ENCODE measurements at regions not wholly inside any gene's neighbourhood (a gene's known extent, or its start where the extent isn't known, plus 50 kb on each side); places are given as distances from the start of the nearest gene placed in this dataset.

- intact Hi-C loops (cut with micrococcal nuclease), result no loop called here
- ATAC-seq (peak; percentile 98), DNase-seq (peak; percentile 68)
Observed at GRCh38 chr15:25624504-25625177, 185.8 kb upstream of the UBE3A start.

DNA sequence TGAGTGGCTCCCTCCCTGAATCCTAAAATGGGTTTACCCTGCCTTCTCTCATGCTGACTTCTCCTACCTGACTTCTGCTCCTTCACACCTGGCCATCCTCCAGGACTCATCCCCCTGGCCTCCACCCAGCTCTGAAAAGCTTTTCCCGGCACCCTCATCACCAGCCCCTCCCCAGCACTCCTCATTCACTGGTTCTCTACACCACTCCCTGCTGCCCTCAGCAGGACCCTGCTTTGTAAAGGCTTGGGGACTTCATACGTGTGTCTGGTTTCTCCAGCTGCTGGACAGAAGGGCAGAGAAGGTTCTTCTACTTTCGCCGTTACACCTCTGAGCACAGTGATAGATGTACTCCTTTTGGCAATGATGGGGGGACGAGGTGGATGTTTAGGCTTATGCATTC is 184.9 kb upstream of the UBE3A start:
- intact Hi-C loops (cut with micrococcal nuclease), result no loop called here
- no peak for ATAC-seq
- no peak for DNase-seq

- ATAC-seq, result no peak
- intact Hi-C loops (cut with micrococcal nuclease), result no loop called here
Observed at GRCh38 chr15:25620466-25620865, 181.6 kb upstream of the UBE3A start.

DNA sequence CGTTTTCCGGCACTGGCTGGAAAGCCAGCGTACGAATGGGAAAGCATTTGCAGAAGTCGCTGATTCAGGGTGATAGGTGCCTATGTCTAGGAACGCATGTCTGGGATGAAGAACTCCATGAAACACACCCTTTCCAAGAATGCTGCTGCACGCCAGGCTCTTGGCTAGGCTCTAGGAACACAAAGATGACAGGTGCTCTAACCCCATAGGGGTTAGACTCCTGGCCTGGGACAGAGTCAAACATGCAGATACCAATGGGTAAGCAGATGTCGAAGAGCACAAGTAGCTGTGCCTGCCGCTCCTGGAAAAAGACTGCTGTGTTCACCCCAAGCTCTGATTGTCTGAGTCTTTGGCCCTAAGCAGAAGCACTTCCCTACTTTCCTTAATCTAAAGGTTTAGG is 180.9 kb upstream of the UBE3A start:
- ATAC-seq, result no peak

More at GRCh38 chr15:25620466-25620865, 181.6 kb upstream of the UBE3A start:
- DNase-seq, result no peak

GRCh38 chr15:25619076-25619475 is 180.3 kb upstream of the UBE3A start:
- intact Hi-C loops (cut with micrococcal nuclease), result no loop called here
- DNase-seq (no peak), ATAC-seq (no peak)

More for the DNA sequence above, 180.9 kb upstream of the UBE3A start:
- intact Hi-C loops (cut with micrococcal nuclease), result no loop called here
- no peak for DNase-seq

DNA sequence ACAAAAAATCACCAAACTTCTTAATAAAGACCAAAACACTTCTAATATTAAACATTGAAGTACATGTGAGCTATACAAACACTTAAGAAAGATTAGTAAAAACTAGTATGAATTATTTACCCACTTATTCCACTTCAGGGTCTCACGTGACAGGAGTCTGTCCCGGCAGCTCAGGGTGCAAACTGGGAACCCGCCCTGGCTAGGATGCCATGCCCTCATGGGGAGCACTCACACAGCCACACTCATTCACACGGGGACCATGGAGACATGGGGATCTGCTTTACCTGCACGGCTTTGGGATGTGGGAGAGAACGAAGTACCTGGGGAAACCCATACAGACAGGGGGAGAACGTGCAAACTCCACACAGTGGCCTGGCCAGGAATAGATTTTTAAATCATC is 179.3 kb upstream of the UBE3A start:
- intact Hi-C loops (cut with micrococcal nuclease), result no loop called here
- ATAC-seq, result no peak
- DNase-seq, result no peak

DNA sequence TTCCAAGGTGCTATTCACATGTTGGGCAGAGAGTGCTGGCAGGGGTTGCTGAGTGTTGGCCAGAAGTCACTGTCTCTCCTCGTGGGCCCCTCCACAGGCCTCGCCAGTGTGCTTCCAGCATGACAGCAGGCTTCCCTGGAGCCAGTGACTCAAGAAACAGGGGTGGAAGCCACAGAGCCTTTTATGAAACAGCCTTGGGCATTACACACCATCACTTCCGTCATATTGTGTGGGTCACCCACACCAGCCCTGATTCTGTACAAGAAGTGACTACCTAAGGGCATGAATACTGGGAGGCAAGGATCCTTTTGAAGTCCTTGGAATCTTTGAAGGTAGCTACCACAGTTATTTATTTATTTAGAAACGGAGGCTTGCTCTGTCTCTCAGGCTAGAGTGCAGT is 177.6 kb upstream of the UBE3A start:
- DNase-seq (no peak), ATAC-seq (peak; percentile 40)
- intact Hi-C loops (cut with micrococcal nuclease), result no loop called here

GRCh38 chr15:25613134-25613533 is 174.3 kb upstream of the UBE3A start:
- ATAC-seq, result peak; percentile 61
- intact Hi-C loops (cut with micrococcal nuclease), result no loop called here

GRCh38 chr15:25611603-25612002 is 172.8 kb upstream of the UBE3A start:
- intact Hi-C loops (cut with micrococcal nuclease), result no loop called here
- DNase-seq (peak; percentile 52), ATAC-seq (peak; percentile 87)

More at GRCh38 chr15:25613134-25613533, 174.3 kb upstream of the UBE3A start:
- no peak for DNase-seq

- intact Hi-C loops (cut with micrococcal nuclease), result no loop called here
- ATAC-seq, result no peak
- DNase-seq, result no peak
Observed at GRCh38 chr15:25609371-25609770, 170.5 kb upstream of the UBE3A start.

- intact Hi-C loops (cut with micrococcal nuclease), result no loop called here
- DNase-seq, result no peak
- no peak for ATAC-seq
Observed at GRCh38 chr15:25608926-25609325, 170.1 kb upstream of the UBE3A start.

- ATAC-seq (no peak), DNase-seq (no peak)
- intact Hi-C loops (cut with micrococcal nuclease), result no loop called here
Observed at GRCh38 chr15:25605151-25605550, 166.3 kb upstream of the UBE3A start.

GRCh38 chr15:25600751-25601150 is 161.9 kb upstream of the UBE3A start:
- DNase-seq (no peak), ATAC-seq (no peak)
- intact Hi-C loops (cut with micrococcal nuclease), result no loop called here

DNA sequence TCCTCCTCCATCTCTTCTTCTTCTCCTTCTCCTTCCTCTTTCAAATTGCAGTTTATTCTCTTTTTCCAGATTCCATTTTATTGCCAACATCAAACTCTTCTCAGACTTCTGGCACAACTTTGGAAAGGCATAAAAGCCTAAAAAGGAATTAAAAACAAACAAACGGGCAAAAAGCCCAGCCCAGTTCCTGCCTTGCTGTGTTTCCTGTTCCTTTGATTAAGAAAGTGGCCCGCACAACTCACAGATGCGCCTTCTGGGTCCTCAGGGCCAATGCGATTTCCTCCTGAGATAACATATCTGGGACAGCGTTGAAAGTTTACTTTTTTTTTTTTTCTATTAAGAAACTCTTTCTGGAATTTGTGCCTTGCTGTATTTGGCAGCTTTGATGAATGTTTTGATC is 158.7 kb upstream of the UBE3A start:
- no peak for DNase-seq
- peak; percentile 56 for ATAC-seq
- intact Hi-C loops (cut with micrococcal nuclease), result no loop called here

- intact Hi-C loops (cut with micrococcal nuclease), result no loop called here
- DNase-seq, result no peak
- peak; percentile 75 for ATAC-seq
Observed at GRCh38 chr15:25596644-25597562, 158.1 kb upstream of the UBE3A start.

GRCh38 chr15:25587616-25588340 is 149.0 kb upstream of the UBE3A start:
- DNase-seq, result no peak
- intact Hi-C loops (cut with micrococcal nuclease), result no loop called here
- no peak for ATAC-seq

DNA sequence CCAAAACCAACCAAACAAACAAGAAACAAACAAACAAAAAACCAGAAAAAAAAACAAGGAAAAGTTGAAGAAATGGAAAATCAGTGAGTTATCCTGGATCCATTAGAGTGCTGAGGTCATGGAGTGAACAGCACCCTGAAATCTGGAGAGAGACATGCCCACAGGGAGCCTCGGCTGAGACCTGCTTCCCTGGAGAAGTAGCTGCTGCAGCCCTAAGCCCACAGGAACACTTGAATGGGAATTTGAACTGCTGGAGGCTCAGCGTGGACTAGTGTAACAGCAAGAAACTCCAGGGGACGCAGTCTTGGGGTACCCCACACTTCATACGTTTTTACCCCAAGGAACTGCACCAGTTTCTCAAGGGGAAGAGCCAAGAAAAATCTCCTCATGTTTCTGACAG is 144.1 kb upstream of the UBE3A start:
- DNase-seq (no peak), ATAC-seq (no peak)
- intact Hi-C loops (cut with micrococcal nuclease), result no loop called here

DNA sequence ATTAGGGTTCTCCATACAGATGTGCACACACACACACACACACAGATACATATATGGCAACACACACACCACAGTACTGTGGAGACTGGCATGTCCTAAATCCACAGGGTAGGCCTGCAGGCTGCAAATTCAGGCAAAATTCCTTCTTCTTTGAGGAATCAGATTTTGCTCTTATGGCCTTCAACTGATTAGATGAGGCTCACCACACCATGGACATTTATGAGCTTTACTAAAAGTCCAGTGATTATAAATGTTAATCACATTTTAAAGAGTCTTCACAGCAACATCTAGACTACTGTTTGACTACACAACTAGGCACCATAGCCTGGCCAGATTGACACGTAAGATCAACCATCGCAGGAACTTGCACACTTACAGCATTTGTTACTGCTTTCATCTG is 140.3 kb upstream of the UBE3A start:
- no peak for DNase-seq
- ATAC-seq, result no peak
- intact Hi-C loops (cut with micrococcal nuclease), result no loop called here

GRCh38 chr15:25572191-25572590 is 133.4 kb upstream of the UBE3A start:
- intact Hi-C loops (cut with micrococcal nuclease), result no loop called here
- DNase-seq (no peak), ATAC-seq (no peak)

DNA sequence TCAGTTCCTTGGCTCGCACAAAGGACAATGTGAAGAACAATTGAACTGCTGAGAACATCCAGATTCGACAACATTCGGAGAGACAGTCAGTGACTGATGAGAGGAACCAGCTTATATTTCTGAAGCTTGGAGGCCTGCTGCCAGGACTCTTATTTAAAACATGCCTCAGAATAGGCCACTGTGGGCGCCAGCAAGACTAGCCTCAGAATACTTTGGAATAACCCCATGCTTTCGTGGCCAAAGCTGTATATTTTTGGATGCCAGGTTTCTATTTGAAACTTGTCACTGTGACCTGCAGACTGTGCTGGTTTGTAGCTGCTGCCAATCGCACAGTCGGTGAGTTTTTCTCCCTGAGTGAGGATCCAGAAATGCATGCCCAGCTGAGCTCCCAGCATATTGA is 129.9 kb upstream of the UBE3A start:
- intact Hi-C loops (cut with micrococcal nuclease), result no loop called here
- DNase-seq, result peak; percentile 73
- ATAC-seq, result peak; percentile 84
